H9 (cell line): ENCODE measurements at regions not wholly inside any gene's neighbourhood (a gene's known extent, or its start where the extent isn't known, plus 50 kb on each side); places are given as distances from the start of the nearest gene placed in this dataset.

Experiments used
- DNase-seq: peaks from one replicate; pipeline ENCODE4 v3.0.0-alpha.2; 2017
- H2AFZ ChIP-seq: one replicate; pipeline ENCODE4 v1.6.1; 2013; ENCODE audit warnings: mild to moderate bottlenecking, low read length, control low read depth, moderate library complexity
- H2AK5ac ChIP-seq: 2 replicates; pipeline ENCODE4 v1.6.1; 2013; ENCODE audit warnings: low read length, control low read depth, mixed read lengths; ENCODE audit not compliant: insufficient read length
- H2BK120ac ChIP-seq: one replicate; pipeline ENCODE4 v1.6.1; 2013; ENCODE audit warnings: low read depth, mild to moderate bottlenecking, low read length, control low read depth, inconsistent platforms; ENCODE audit not compliant: poor library complexity, severe bottlenecking
- H2BK12ac ChIP-seq: 2 replicates; pipeline ENCODE4 v1.6.1; 2013; ENCODE audit warnings: low read length, control low read depth, mixed read lengths, low read depth; ENCODE audit not compliant: insufficient read length
- H2BK15ac ChIP-seq: 2 replicates; pipeline ENCODE4 v1.6.1; 2013; ENCODE audit warnings: low read depth, low read length, control low read depth
- H2BK20ac ChIP-seq: one replicate; pipeline ENCODE4 v1.6.1; 2013; ENCODE audit warnings: low read depth, mild to moderate bottlenecking, low read length, control low read depth, inconsistent platforms; ENCODE audit not compliant: poor library complexity, severe bottlenecking
- H2BK5ac ChIP-seq: 2 replicates; pipeline ENCODE4 v1.6.1; 2013; ENCODE audit warnings: low read length, control low read depth, mixed read lengths; ENCODE audit not compliant: insufficient read length
- H3K14ac ChIP-seq: 2 replicates; pipeline ENCODE4 v1.6.1; 2013; ENCODE audit warnings: low read length, control low read depth; ENCODE audit not compliant: insufficient read depth
- H3K18ac ChIP-seq: 2 replicates; pipeline ENCODE4 v1.6.1; 2013; ENCODE audit warnings: low read depth, mild to moderate bottlenecking, mixed read lengths, low read length, control low read depth; ENCODE audit not compliant: insufficient read length
- H3K23ac ChIP-seq: 2 replicates; pipeline ENCODE4 v1.6.1; 2013; ENCODE audit warnings: low read length, control low read depth, mixed read lengths, low read depth; ENCODE audit not compliant: insufficient read length
- H3K23me2 ChIP-seq: 2 replicates; pipeline ENCODE4 v1.6.1; 2013; ENCODE audit warnings: low read depth, mild to moderate bottlenecking, mixed read lengths, low read length, control low read depth; ENCODE audit not compliant: insufficient read length, poor library complexity, severe bottlenecking
- H3K27ac ChIP-seq: 2 replicates; pipeline ENCODE4 v1.5.1; 2013; ENCODE audit warnings: low read length, control low read depth, mixed read lengths, low read depth; ENCODE audit not compliant: insufficient read length
- H3K27me3 ChIP-seq: 2 replicates; pipeline ENCODE4 v1.6.1; 2013; ENCODE audit warnings: low read length, control low read depth, inconsistent platforms; ENCODE audit not compliant: insufficient read depth
- H3K4ac ChIP-seq: 2 replicates; pipeline ENCODE4 v1.6.1; 2013; ENCODE audit warnings: low read depth, mild to moderate bottlenecking, control low read depth, inconsistent platforms, low read length, moderate library complexity
- H3K4me1 ChIP-seq: 2 replicates; pipeline ENCODE4 v1.6.1; 2013; ENCODE audit warnings: low read length, control low read depth, inconsistent platforms; ENCODE audit not compliant: insufficient read depth
- H3K4me2 ChIP-seq: 2 replicates; pipeline ENCODE4 v1.6.1; 2013; ENCODE audit warnings: low read length, control low read depth, mixed read lengths; ENCODE audit not compliant: insufficient read length, insufficient read depth
- H3K56ac ChIP-seq: 2 replicates; pipeline ENCODE4 v1.6.1; 2013; ENCODE audit warnings: low read depth, mild to moderate bottlenecking, mixed read lengths, low read length, control low read depth; ENCODE audit not compliant: insufficient read length
- H3K79me1 ChIP-seq: 2 replicates; pipeline ENCODE4 v1.6.1; 2013; ENCODE audit warnings: low read depth, mild to moderate bottlenecking, moderate library complexity, low read length, control low read depth, inconsistent platforms; ENCODE audit not compliant: insufficient read depth, poor library complexity, severe bottlenecking
- H3K79me2 ChIP-seq: 2 replicates; pipeline ENCODE4 v1.6.1; 2013; ENCODE audit warnings: low read length, control low read depth, inconsistent platforms; ENCODE audit not compliant: insufficient read depth
- H3K9ac ChIP-seq: 2 replicates; pipeline ENCODE4 v1.6.1; 2013; ENCODE audit warnings: low read length, control low read depth, mixed read lengths; ENCODE audit not compliant: insufficient read length; ENCODE audit errors: extremely low read depth
- H3K9me3 ChIP-seq: one replicate; pipeline ENCODE4 v1.6.1; 2013; ENCODE audit warnings: low read depth, low read length, inconsistent platforms; ENCODE audit not compliant: control insufficient read depth
- H3T11ph ChIP-seq: one replicate; pipeline ENCODE4 v1.6.1; 2013; ENCODE audit warnings: mild to moderate bottlenecking, low read length, control low read depth, inconsistent platforms
- H4K20me1 ChIP-seq: one replicate; pipeline ENCODE4 v1.6.1; 2013; ENCODE audit not compliant: control insufficient read depth, insufficient read length, insufficient read depth
- H4K5ac ChIP-seq: 2 replicates; pipeline ENCODE4 v1.6.1; 2013; ENCODE audit warnings: low read depth, mild to moderate bottlenecking, mixed read lengths, low read length, control low read depth; ENCODE audit not compliant: insufficient read length
- H4K8ac ChIP-seq: replicated peaks from 2 replicates; pipeline ENCODE4 v1.6.1; 2013; ENCODE audit warnings: low read length, control low read depth, mixed read lengths, low read depth; ENCODE audit not compliant: insufficient read length
- H4K91ac ChIP-seq: 2 replicates; pipeline ENCODE4 v1.6.1; 2013; ENCODE audit warnings: low read depth, mild to moderate bottlenecking, moderate library complexity, mixed read lengths, low read length, control low read depth; ENCODE audit not compliant: insufficient read length
- H3K27ac Mint-ChIP-seq, 3 experiments: 2 replicates in 2 of 3; 3 replicates in 1 of 3; pipeline ENCODE4 v1.8.0; 2020 to 2021; ENCODE audit warnings: mixed read lengths in 3 of 3, mild to moderate bottlenecking in 1 of 3, moderate library complexity in 1 of 3
- H3K27me3 Mint-ChIP-seq: 2 replicates; pipeline ENCODE4 v1.8.0; 2021; ENCODE audit warnings: low read depth, mild to moderate bottlenecking, moderate library complexity, mixed read lengths
- H3K36me3 Mint-ChIP-seq, 3 experiments: 2 replicates in 2 of 3; 3 replicates in 1 of 3; pipeline ENCODE4 v1.8.0; 2020 to 2021; ENCODE audit warnings: low read depth in 3 of 3, mixed read lengths in 3 of 3; ENCODE audit not compliant: insufficient read depth in 1 of 3
- H3K4me1 Mint-ChIP-seq, 2 experiments: 2 replicates each; pipeline ENCODE4 v1.8.0; 2020; ENCODE audit warnings: mixed read lengths in 2 of 2
- H3K4me3 Mint-ChIP-seq, 2 experiments: 2 replicates in 1 of 2; 3 replicates in 1 of 2; pipeline ENCODE4 v1.8.0; 2020 to 2021; ENCODE audit warnings: mild to moderate bottlenecking in 2 of 2, mixed read lengths in 2 of 2, moderate library complexity in 1 of 2
- H3K9me3 Mint-ChIP-seq, 2 experiments: 2 replicates in 1 of 2; 3 replicates in 1 of 2; pipeline ENCODE4 v1.8.0; 2020; ENCODE audit warnings: mild to moderate bottlenecking in 2 of 2, mixed read lengths in 2 of 2, moderate library complexity in 1 of 2
- CTCF ChIP-seq: fragments of 200-600 bp; sonication (generic); conservative IDR thresholded peaks from 3 replicates; pipeline ENCODE4 v1.8.0; 2021; ENCODE audit warnings: antibody characterized with exemption, mild to moderate bottlenecking
- WGBS: extraction: QIAGEN DNeasy Blood & Tissue Kit; methylation state at CpG from one replicate; pipeline ENCODE4 v1.1.7; 2013; ENCODE audit warnings: missing lambda C conversion rate, low lambda C conversion rate, mixed read lengths; ENCODE audit not compliant: insufficient read length; ENCODE audit errors: extremely low coverage; 5-methylcytosine and 5-hydroxymethylcytosine counted together

- Histone ChIP-seq H4K20me1 (peaks cover 2% of the 10 kb centered on the region), H3K9ac (no peak overlapping the region), H3K27me3 (no peaks in the 10 kb centered on the region), H3K9me3 (no peaks in the 10 kb centered on the region), H2BK5ac (no peak overlapping the region), H2BK15ac (no peak overlapping the region), H3K79me1 (no peaks in the 10 kb centered on the region), H3T11ph (no peak overlapping the region), H3K4ac (no peak overlapping the region), H3K4me1 (no peaks in the 10 kb centered on the region), H2BK120ac (no peak overlapping the region), H3K23ac (no peak overlapping the region), H4K8ac (no peak overlapping the region), H2BK12ac (no peak overlapping the region), H3K56ac (no peak overlapping the region), H3K14ac (no peak overlapping the region), H3K18ac (no peak overlapping the region), H4K91ac (no peak overlapping the region), H3K4me2 (no peak overlapping the region), H4K5ac (no peak overlapping the region), H3K79me2 (no peaks in the 10 kb centered on the region), H2BK20ac (no peak overlapping the region), H2AFZ (no peak overlapping the region), H3K23me2 (no peaks in the 10 kb centered on the region), H2AK5ac (no peak overlapping the region), H3K27ac (no peak overlapping the region)
- WGBS: no CpG with 5 or more reads among the region's 11 CpGs
- Mint-ChIP-seq H3K4me3 (no peak overlapping the region), H3K36me3 (no peaks in the 10 kb centered on the region), H3K4me1 (peaks cover 5 to 26% of the 10 kb centered on the region in 2 experiments; a peak in 3 of 4 replicates), H3K9me3 (no peaks in the 10 kb centered on the region; a peak in 1 of 5 replicates), H3K27me3 (peaks cover 3% of the 10 kb centered on the region), H3K27ac (no peak overlapping the region)
- no peak for DNase-seq
- no peak for TF ChIP-seq CTCF
Observed at GRCh38 chr1:30377230-30378002, 346.0 kb downstream of the MATN1 start.
